Right atrium auricular region (tissue), 2 donors: ENCODE measurements at regions not wholly inside any gene's neighbourhood (a gene's known extent, or its start where the extent isn't known, plus 50 kb on each side); places are given as distances from the start of the nearest gene placed in this dataset.

Source experiments
- DNase-seq: peaks from one replicate; pipeline ENCODE4 v3.0.0-alpha.2; 2019; ENCODE audit warnings: low spot score
- H3K27ac ChIP-seq, 2 donors: fragments of 200-600 bp; sonication (generic); 1 replicate in 1 of 2; 2 replicates in 1 of 2; pipeline ENCODE4 v1.5.1; 2016 to 2019
- H3K27me3 ChIP-seq, 2 donors: fragments of 200-600 bp; sonication (generic); one replicate each; pipeline versions ENCODE4 v1.5.1 to v1.6.0; 2017 to 2019
- H3K36me3 ChIP-seq: fragments of 200-600 bp; sonication (generic); one replicate; pipeline ENCODE4 v1.5.1; 2016
- H3K4me1 ChIP-seq, 2 donors: fragments of 200-600 bp; sonication (generic); one replicate each; pipeline versions ENCODE4 v1.5.1 to v1.6.0; 2017 to 2019
- H3K4me3 ChIP-seq, 2 donors: fragments of 200-600 bp; sonication (generic); 1 replicate in 1 of 2; 2 replicates in 1 of 2; pipeline ENCODE4 v1.5.1; 2017 to 2019; ENCODE audit warnings: mild to moderate bottlenecking in 1 of 2, moderate library complexity in 1 of 2
- H3K9me3 ChIP-seq, 2 donors: fragments of 200-600 bp; sonication (generic); one replicate each; pipeline ENCODE4 v1.5.1; 2019
- CTCF ChIP-seq, 2 donors: fragments of 200-600 bp; sonication (generic); IDR thresholded peaks; one replicate each; pipeline ENCODE4 v1.5.1; 2019; ENCODE audit warnings: antibody characterized with exemption in 2 of 2

- H3K4me1 ChIP-seq: no peaks in the 10 kb centered on the region
- no peaks in the 10 kb centered on the region for H3K27me3 ChIP-seq
- H3K9me3 ChIP-seq: no peaks in the 10 kb centered on the region
- DNase-seq: no peak
- no peak overlapping the region for H3K27ac ChIP-seq
- TF ChIP-seq CTCF (IDR thresholded peaks at IDR 0.05): no peak
- no peaks in the 10 kb centered on the region for H3K36me3 ChIP-seq
- no peak overlapping the region for H3K4me3 ChIP-seq
Measured at GRCh38 chrX:121163443-121163842, 116.0 kb downstream of the GLUD2 start.

GRCh38 chrX:121165930-121166359, 118.5 kb downstream of the GLUD2 start:
- Histone ChIP-seq H3K4me3 (no peak overlapping the region), H3K27ac (no peak overlapping the region), H3K27me3 (no peaks in the 10 kb centered on the region), H3K36me3 (no peaks in the 10 kb centered on the region), H3K4me1 (no peaks in the 10 kb centered on the region), H3K9me3 (no peaks in the 10 kb centered on the region)
- DNase-seq: no peak
- TF ChIP-seq CTCF (IDR thresholded peaks at IDR 0.05): no peak

GRCh38 chrX:121169099-121170035, 122.0 kb downstream of the GLUD2 start:
- no peaks in the 10 kb centered on the region for H3K4me1 ChIP-seq
- no peak for TF ChIP-seq CTCF (IDR thresholded peaks at IDR 0.05)
- no peak for DNase-seq
- H3K4me3 ChIP-seq: no peak overlapping the region
- H3K27me3 ChIP-seq: no peaks in the 10 kb centered on the region
- no peaks in the 10 kb centered on the region for H3K36me3 ChIP-seq
- H3K27ac ChIP-seq: no peak overlapping the region
- no peaks in the 10 kb centered on the region for H3K9me3 ChIP-seq

- Histone ChIP-seq H3K27me3 (no peaks in the 10 kb centered on the region), H3K36me3 (no peaks in the 10 kb centered on the region), H3K27ac (no peak overlapping the region), H3K4me3 (no peak overlapping the region), H3K4me1 (no peaks in the 10 kb centered on the region), H3K9me3 (peaks cover 0 to 8% of the 10 kb centered on the region in 2 donors)
- TF ChIP-seq CTCF (IDR thresholded peaks at IDR 0.05): no peak
- DNase-seq: no peak
Measured at GRCh38 chrX:121172703-121173102, 125.3 kb downstream of the GLUD2 start.

- H3K27ac ChIP-seq: no peak overlapping the region
- H3K9me3 ChIP-seq: peaks cover 0 to 14% of the 10 kb centered on the region in 2 donors
- no peak for DNase-seq
- no peak overlapping the region for H3K4me3 ChIP-seq
- no peaks in the 10 kb centered on the region for H3K4me1 ChIP-seq
- H3K27me3 ChIP-seq: no peaks in the 10 kb centered on the region
- no peak for TF ChIP-seq CTCF (IDR thresholded peaks at IDR 0.05)
- no peaks in the 10 kb centered on the region for H3K36me3 ChIP-seq
Measured at GRCh38 chrX:121179972-121180371, 132.6 kb downstream of the GLUD2 start.
